H9 (cell line): ENCODE measurements at regions not wholly inside any gene's neighbourhood (a gene's known extent, or its start where the extent isn't known, plus 50 kb on each side); places are given as distances from the start of the nearest gene placed in this dataset.

Experiments
- DNase-seq: peaks from one replicate; pipeline ENCODE4 v3.0.0-alpha.2; 2017
- H2AFZ ChIP-seq: one replicate; pipeline ENCODE4 v1.6.1; 2013; ENCODE audit warnings: mild to moderate bottlenecking, low read length, control low read depth, moderate library complexity
- H2AK5ac ChIP-seq: 2 replicates; pipeline ENCODE4 v1.6.1; 2013; ENCODE audit warnings: low read length, control low read depth, mixed read lengths; ENCODE audit not compliant: insufficient read length
- H2BK120ac ChIP-seq: one replicate; pipeline ENCODE4 v1.6.1; 2013; ENCODE audit warnings: low read depth, mild to moderate bottlenecking, low read length, control low read depth, inconsistent platforms; ENCODE audit not compliant: poor library complexity, severe bottlenecking
- H2BK12ac ChIP-seq: 2 replicates; pipeline ENCODE4 v1.6.1; 2013; ENCODE audit warnings: low read length, control low read depth, mixed read lengths, low read depth; ENCODE audit not compliant: insufficient read length
- H2BK15ac ChIP-seq: 2 replicates; pipeline ENCODE4 v1.6.1; 2013; ENCODE audit warnings: low read depth, low read length, control low read depth
- H2BK20ac ChIP-seq: one replicate; pipeline ENCODE4 v1.6.1; 2013; ENCODE audit warnings: low read depth, mild to moderate bottlenecking, low read length, control low read depth, inconsistent platforms; ENCODE audit not compliant: poor library complexity, severe bottlenecking
- H2BK5ac ChIP-seq: 2 replicates; pipeline ENCODE4 v1.6.1; 2013; ENCODE audit warnings: low read length, control low read depth, mixed read lengths; ENCODE audit not compliant: insufficient read length
- H3K14ac ChIP-seq: 2 replicates; pipeline ENCODE4 v1.6.1; 2013; ENCODE audit warnings: low read length, control low read depth; ENCODE audit not compliant: insufficient read depth
- H3K18ac ChIP-seq: 2 replicates; pipeline ENCODE4 v1.6.1; 2013; ENCODE audit warnings: low read depth, mild to moderate bottlenecking, mixed read lengths, low read length, control low read depth; ENCODE audit not compliant: insufficient read length
- H3K23ac ChIP-seq: 2 replicates; pipeline ENCODE4 v1.6.1; 2013; ENCODE audit warnings: low read length, control low read depth, mixed read lengths, low read depth; ENCODE audit not compliant: insufficient read length
- H3K23me2 ChIP-seq: 2 replicates; pipeline ENCODE4 v1.6.1; 2013; ENCODE audit warnings: low read depth, mild to moderate bottlenecking, mixed read lengths, low read length, control low read depth; ENCODE audit not compliant: insufficient read length, poor library complexity, severe bottlenecking
- H3K27ac ChIP-seq: 2 replicates; pipeline ENCODE4 v1.5.1; 2013; ENCODE audit warnings: low read length, control low read depth, mixed read lengths, low read depth; ENCODE audit not compliant: insufficient read length
- H3K27me3 ChIP-seq: 2 replicates; pipeline ENCODE4 v1.6.1; 2013; ENCODE audit warnings: low read length, control low read depth, inconsistent platforms; ENCODE audit not compliant: insufficient read depth
- H3K4ac ChIP-seq: 2 replicates; pipeline ENCODE4 v1.6.1; 2013; ENCODE audit warnings: low read depth, mild to moderate bottlenecking, control low read depth, inconsistent platforms, low read length, moderate library complexity
- H3K4me1 ChIP-seq: 2 replicates; pipeline ENCODE4 v1.6.1; 2013; ENCODE audit warnings: low read length, control low read depth, inconsistent platforms; ENCODE audit not compliant: insufficient read depth
- H3K4me2 ChIP-seq: 2 replicates; pipeline ENCODE4 v1.6.1; 2013; ENCODE audit warnings: low read length, control low read depth, mixed read lengths; ENCODE audit not compliant: insufficient read length, insufficient read depth
- H3K56ac ChIP-seq: 2 replicates; pipeline ENCODE4 v1.6.1; 2013; ENCODE audit warnings: low read depth, mild to moderate bottlenecking, mixed read lengths, low read length, control low read depth; ENCODE audit not compliant: insufficient read length
- H3K79me1 ChIP-seq: 2 replicates; pipeline ENCODE4 v1.6.1; 2013; ENCODE audit warnings: low read depth, mild to moderate bottlenecking, moderate library complexity, low read length, control low read depth, inconsistent platforms; ENCODE audit not compliant: insufficient read depth, poor library complexity, severe bottlenecking
- H3K79me2 ChIP-seq: 2 replicates; pipeline ENCODE4 v1.6.1; 2013; ENCODE audit warnings: low read length, control low read depth, inconsistent platforms; ENCODE audit not compliant: insufficient read depth
- H3K9ac ChIP-seq: 2 replicates; pipeline ENCODE4 v1.6.1; 2013; ENCODE audit warnings: low read length, control low read depth, mixed read lengths; ENCODE audit not compliant: insufficient read length; ENCODE audit errors: extremely low read depth
- H3K9me3 ChIP-seq: one replicate; pipeline ENCODE4 v1.6.1; 2013; ENCODE audit warnings: low read depth, low read length, inconsistent platforms; ENCODE audit not compliant: control insufficient read depth
- H3T11ph ChIP-seq: one replicate; pipeline ENCODE4 v1.6.1; 2013; ENCODE audit warnings: mild to moderate bottlenecking, low read length, control low read depth, inconsistent platforms
- H4K20me1 ChIP-seq: one replicate; pipeline ENCODE4 v1.6.1; 2013; ENCODE audit not compliant: control insufficient read depth, insufficient read length, insufficient read depth
- H4K5ac ChIP-seq: 2 replicates; pipeline ENCODE4 v1.6.1; 2013; ENCODE audit warnings: low read depth, mild to moderate bottlenecking, mixed read lengths, low read length, control low read depth; ENCODE audit not compliant: insufficient read length
- H4K8ac ChIP-seq: replicated peaks from 2 replicates; pipeline ENCODE4 v1.6.1; 2013; ENCODE audit warnings: low read length, control low read depth, mixed read lengths, low read depth; ENCODE audit not compliant: insufficient read length
- H4K91ac ChIP-seq: 2 replicates; pipeline ENCODE4 v1.6.1; 2013; ENCODE audit warnings: low read depth, mild to moderate bottlenecking, moderate library complexity, mixed read lengths, low read length, control low read depth; ENCODE audit not compliant: insufficient read length
- H3K27ac Mint-ChIP-seq, 3 experiments: 2 replicates in 2 of 3; 3 replicates in 1 of 3; pipeline ENCODE4 v1.8.0; 2020 to 2021; ENCODE audit warnings: mixed read lengths in 3 of 3, mild to moderate bottlenecking in 1 of 3, moderate library complexity in 1 of 3
- H3K27me3 Mint-ChIP-seq: 2 replicates; pipeline ENCODE4 v1.8.0; 2021; ENCODE audit warnings: low read depth, mild to moderate bottlenecking, moderate library complexity, mixed read lengths
- H3K36me3 Mint-ChIP-seq, 3 experiments: 2 replicates in 2 of 3; 3 replicates in 1 of 3; pipeline ENCODE4 v1.8.0; 2020 to 2021; ENCODE audit warnings: low read depth in 3 of 3, mixed read lengths in 3 of 3; ENCODE audit not compliant: insufficient read depth in 1 of 3
- H3K4me1 Mint-ChIP-seq, 2 experiments: 2 replicates each; pipeline ENCODE4 v1.8.0; 2020; ENCODE audit warnings: mixed read lengths in 2 of 2
- H3K4me3 Mint-ChIP-seq, 2 experiments: 2 replicates in 1 of 2; 3 replicates in 1 of 2; pipeline ENCODE4 v1.8.0; 2020 to 2021; ENCODE audit warnings: mild to moderate bottlenecking in 2 of 2, mixed read lengths in 2 of 2, moderate library complexity in 1 of 2
- H3K9me3 Mint-ChIP-seq, 2 experiments: 2 replicates in 1 of 2; 3 replicates in 1 of 2; pipeline ENCODE4 v1.8.0; 2020; ENCODE audit warnings: mild to moderate bottlenecking in 2 of 2, mixed read lengths in 2 of 2, moderate library complexity in 1 of 2
- CTCF ChIP-seq: fragments of 200-600 bp; sonication (generic); conservative IDR thresholded peaks from 3 replicates; pipeline ENCODE4 v1.8.0; 2021; ENCODE audit warnings: antibody characterized with exemption, mild to moderate bottlenecking
- WGBS: extraction: QIAGEN DNeasy Blood & Tissue Kit; methylation state at CpG from one replicate; pipeline ENCODE4 v1.1.7; 2013; ENCODE audit warnings: missing lambda C conversion rate, low lambda C conversion rate, mixed read lengths; ENCODE audit not compliant: insufficient read length; ENCODE audit errors: extremely low coverage; 5-methylcytosine and 5-hydroxymethylcytosine counted together

- Histone ChIP-seq H3T11ph (no peak overlapping the region), H4K91ac (no peak overlapping the region), H4K20me1 (no peaks in the 10 kb centered on the region), H3K9ac (no peak overlapping the region), H3K27me3 (no peaks in the 10 kb centered on the region), H3K18ac (no peak overlapping the region), H2BK20ac (no peak overlapping the region), H2BK120ac (no peak overlapping the region), H3K4me2 (no peak overlapping the region), H4K8ac (no peak overlapping the region), H3K4me1 (no peaks in the 10 kb centered on the region), H3K56ac (no peak overlapping the region), H3K27ac (no peak overlapping the region), H3K79me2 (no peaks in the 10 kb centered on the region), H3K23ac (no peak overlapping the region), H3K4ac (no peak overlapping the region), H2BK5ac (no peak overlapping the region), H3K23me2 (no peaks in the 10 kb centered on the region), H2BK12ac (no peak overlapping the region), H4K5ac (no peak overlapping the region), H3K9me3 (no peaks in the 10 kb centered on the region), H2BK15ac (no peak overlapping the region), H3K14ac (no peak overlapping the region), H2AFZ (no peak overlapping the region), H3K79me1 (no peaks in the 10 kb centered on the region), H2AK5ac (no peak overlapping the region)
- H3K27ac Mint-ChIP-seq = no peak overlapping the region
- H3K4me3 Mint-ChIP-seq = no peak overlapping the region
- peaks cover 3 to 6% of the 10 kb centered on the region in 2 experiments; a peak in 2 of 5 replicates for H3K9me3 Mint-ChIP-seq
- peaks cover 2% of the 10 kb centered on the region; the same call in 1 of the 2 replicates for H3K27me3 Mint-ChIP-seq
- WGBS = no CpG with 5 or more reads among the region's 7 CpGs
- peaks cover 0 to under 1% of the 10 kb centered on the region in 2 experiments; a peak in 2 of 4 replicates for H3K4me1 Mint-ChIP-seq
- no peak for TF ChIP-seq CTCF
- no peak for DNase-seq
- peaks cover 0 to 4% (median 0%) of the 10 kb centered on the region in 3 experiments; a peak in 1 of 7 replicates for H3K36me3 Mint-ChIP-seq
Measured at GRCh38 chr1:3988431-3988830, 88.4 kb upstream of the C1orf174 start.
